ENCODE measurements at regions not wholly inside any gene's neighbourhood (a gene's known extent, or its start where the extent isn't known, plus 50 kb on each side); places are given as distances from the start of the nearest gene placed in this dataset.

DNA sequence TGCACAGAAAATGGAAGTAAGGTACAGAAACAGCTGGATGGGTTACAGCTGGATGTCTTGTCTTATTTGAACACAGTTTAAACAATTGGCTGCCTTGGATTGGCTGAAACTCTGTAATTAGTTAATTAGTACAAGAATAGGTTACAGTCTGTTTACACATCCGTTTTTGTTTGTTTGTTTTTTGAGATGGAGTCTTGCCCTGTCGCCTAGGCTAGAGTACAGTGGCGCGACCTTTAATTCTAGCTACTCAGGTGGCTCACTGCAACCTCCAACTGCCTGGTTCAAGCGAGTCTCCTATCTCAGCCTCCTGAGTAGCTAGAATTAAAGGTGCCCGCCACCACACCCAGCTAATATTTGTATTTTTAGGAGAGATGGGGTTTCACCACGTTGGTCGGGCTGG is 368.7 kb upstream of the KLF4 start (continued):
- TF ChIP-seq PRDM2 (tag by site-specific recombination; IDR thresholded peaks at IDR 0.05; ENCODE audit: borderline replicate concordance): no peak

GRCh38 chr9:107856633-107857032 is 367.1 kb upstream of the KLF4 start:
- H3K27ac ChIP-seq (ENCODE audit: extremely low read depth, low read depth, low read length): no peak overlapping the region
- CTCF ChIA-PET: interaction anchor here (0.5 to 1.1 kb wide), 2 partner anchors 378 to 612 kb away, joined by 3 read pairs; no protein-coding TSS in a partner anchor

More at GRCh38 chr9:107856633-107857032, 367.1 kb upstream of the KLF4 start:
- Histone ChIP-seq H3K4me1 (ENCODE audit: control insufficient read depth, insufficient read depth, low read length) (no peaks in the 10 kb centered on the region), H3K36me3 (ENCODE audit: control insufficient read depth in 2 of 2, insufficient read depth in 1 of 2, low read length in 2 of 2) (no peaks in the 10 kb centered on the region), H3K4me3 (ENCODE audit: low read depth, low read length) (no peak overlapping the region), H3K9me3 (ENCODE audit: control insufficient read depth, insufficient read depth, low read depth, low read length) (no peaks in the 10 kb centered on the region)
- TF ChIP-seq GLIS1 (tag by site-specific recombination; IDR thresholded peaks at IDR 0.05) (no peak), ZNF184 (tag by site-specific recombination; IDR thresholded peaks at IDR 0.05) (no peak), SP7 (tag by site-specific recombination; IDR thresholded peaks at IDR 0.05) (no peak), ZNF621 (tag by site-specific recombination; IDR thresholded peaks at IDR 0.05) (no peak), ZBTB17 (tag by site-specific recombination; IDR thresholded peaks at IDR 0.05) (no peak), ZIC2 (tag by site-specific recombination; IDR thresholded peaks at IDR 0.05) (no peak), ZNF335 (tag by site-specific recombination; conservative IDR thresholded peaks at IDR 0.05) (no peak), ZNF521 (tag by site-specific recombination; IDR thresholded peaks at IDR 0.05) (no peak), ZNF280C (tag by site-specific recombination; IDR thresholded peaks at IDR 0.05) (no peak)
- TF ChIP-seq, protein P1, sequence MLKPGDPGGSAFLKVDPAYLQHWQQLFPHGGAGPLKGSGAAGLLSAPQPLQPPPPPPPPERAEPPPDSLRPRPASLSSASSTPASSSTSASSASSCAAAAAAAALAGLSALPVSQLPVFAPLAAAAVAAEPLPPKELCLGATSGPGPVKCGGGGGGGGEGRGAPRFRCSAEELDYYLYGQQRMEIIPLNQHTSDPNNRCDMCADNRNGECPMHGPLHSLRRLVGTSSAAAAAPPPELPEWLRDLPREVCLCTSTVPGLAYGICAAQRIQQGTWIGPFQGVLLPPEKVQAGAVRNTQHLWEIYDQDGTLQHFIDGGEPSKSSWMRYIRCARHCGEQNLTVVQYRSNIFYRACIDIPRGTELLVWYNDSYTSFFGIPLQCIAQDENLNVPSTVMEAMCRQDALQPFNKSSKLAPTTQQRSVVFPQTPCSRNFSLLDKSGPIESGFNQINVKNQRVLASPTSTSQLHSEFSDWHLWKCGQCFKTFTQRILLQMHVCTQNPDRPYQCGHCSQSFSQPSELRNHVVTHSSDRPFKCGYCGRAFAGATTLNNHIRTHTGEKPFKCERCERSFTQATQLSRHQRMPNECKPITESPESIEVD (tag by site-specific recombination; IDR thresholded peaks at IDR 0.05): no peak
- TF ChIP-seq, protein P2, sequence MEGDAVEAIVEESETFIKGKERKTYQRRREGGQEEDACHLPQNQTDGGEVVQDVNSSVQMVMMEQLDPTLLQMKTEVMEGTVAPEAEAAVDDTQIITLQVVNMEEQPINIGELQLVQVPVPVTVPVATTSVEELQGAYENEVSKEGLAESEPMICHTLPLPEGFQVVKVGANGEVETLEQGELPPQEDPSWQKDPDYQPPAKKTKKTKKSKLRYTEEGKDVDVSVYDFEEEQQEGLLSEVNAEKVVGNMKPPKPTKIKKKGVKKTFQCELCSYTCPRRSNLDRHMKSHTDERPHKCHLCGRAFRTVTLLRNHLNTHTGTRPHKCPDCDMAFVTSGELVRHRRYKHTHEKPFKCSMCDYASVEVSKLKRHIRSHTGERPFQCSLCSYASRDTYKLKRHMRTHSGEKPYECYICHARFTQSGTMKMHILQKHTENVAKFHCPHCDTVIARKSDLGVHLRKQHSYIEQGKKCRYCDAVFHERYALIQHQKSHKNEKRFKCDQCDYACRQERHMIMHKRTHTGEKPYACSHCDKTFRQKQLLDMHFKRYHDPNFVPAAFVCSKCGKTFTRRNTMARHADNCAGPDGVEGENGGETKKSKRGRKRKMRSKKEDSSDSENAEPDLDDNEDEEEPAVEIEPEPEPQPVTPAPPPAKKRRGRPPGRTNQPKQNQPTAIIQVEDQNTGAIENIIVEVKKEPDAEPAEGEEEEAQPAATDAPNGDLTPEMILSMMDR (tag by site-specific recombination; IDR thresholded peaks at IDR 0.05): no peak
- POLR2A ChIA-PET: no interaction called here
